Neural progenitor cell (in vitro differentiated cells): ENCODE measurements at regions not wholly inside any gene's neighbourhood (a gene's known extent, or its start where the extent isn't known, plus 50 kb on each side); places are given as distances from the start of the nearest gene placed in this dataset.

Experiments
- CTCF ChIP-seq: fragments of 200-600 bp; sonication (generic); IDR thresholded peaks from 2 replicates; pipeline ENCODE4 v1.5.1; 2017; ENCODE audit warnings: antibody characterized with exemption, mild to moderate bottlenecking
- EZH2 ChIP-seq: fragments of 200-600 bp; sonication (generic); IDR thresholded peaks from 2 replicates; pipeline ENCODE4 v1.6.1; 2017; ENCODE audit warnings: antibody characterized with exemption, mild to moderate bottlenecking, moderate library complexity
- EZH2phosphoT487 ChIP-seq: fragments of 200-600 bp; sonication (generic); IDR thresholded peaks from 2 replicates; pipeline ENCODE4 v1.6.1; 2017; ENCODE audit warnings: antibody characterized with exemption

GRCh38 chr3:88775026-88775690 is 332.3 kb upstream of the EPHA3 start:
- TF ChIP-seq CTCF (no peak), EZH2 (no peak), EZH2phosphoT487 (no peak)
